IgD-negative memory B cell (primary cell): ENCODE measurements at regions not wholly inside any gene's neighbourhood (a gene's known extent, or its start where the extent isn't known, plus 50 kb on each side); places are given as distances from the start of the nearest gene placed in this dataset.

Experiments used
- H3K27ac Mint-ChIP-seq, 3 donors: one replicate each; pipeline ENCODE4 v1.8.0; 2020 to 2022; ENCODE audit warnings: mild to moderate bottlenecking in 3 of 3, mixed read lengths in 3 of 3, moderate library complexity in 1 of 3
- H3K27me3 Mint-ChIP-seq: one replicate; pipeline ENCODE4 v1.8.0; 2021; ENCODE audit warnings: mixed read lengths
- H3K36me3 Mint-ChIP-seq: one replicate; pipeline ENCODE4 v1.8.0; 2020; ENCODE audit warnings: mild to moderate bottlenecking, mixed read lengths
- H3K4me1 Mint-ChIP-seq, 3 donors: one replicate each; pipeline ENCODE4 v1.8.0; 2020 to 2022; ENCODE audit warnings: mixed read lengths in 3 of 3, mild to moderate bottlenecking in 1 of 3
- H3K4me3 Mint-ChIP-seq, 4 donors: one replicate each; pipeline ENCODE4 v1.8.0; 2020 to 2022; ENCODE audit warnings: mild to moderate bottlenecking in 4 of 4, mixed read lengths in 4 of 4, moderate library complexity in 3 of 4
- H3K9me3 Mint-ChIP-seq, 3 donors: one replicate each; pipeline ENCODE4 v1.8.0; 2020 to 2021; ENCODE audit warnings: mixed read lengths in 3 of 3, mild to moderate bottlenecking in 1 of 3

- Mint-ChIP-seq H3K4me3 (no peak overlapping the region), H3K4me1 (peaks cover 0 to 1% (median 0%) of the 10 kb centered on the region in 3 donors), H3K9me3 (peaks cover under 1 to 11% (median 5%) of the 10 kb centered on the region in 3 donors), H3K36me3 (no peaks in the 10 kb centered on the region), H3K27ac (no peak overlapping the region), H3K27me3 (no peaks in the 10 kb centered on the region)
Observed at GRCh38 chr7:52507546-52508255, 527.7 kb upstream of the POM121L12 start.

DNA sequence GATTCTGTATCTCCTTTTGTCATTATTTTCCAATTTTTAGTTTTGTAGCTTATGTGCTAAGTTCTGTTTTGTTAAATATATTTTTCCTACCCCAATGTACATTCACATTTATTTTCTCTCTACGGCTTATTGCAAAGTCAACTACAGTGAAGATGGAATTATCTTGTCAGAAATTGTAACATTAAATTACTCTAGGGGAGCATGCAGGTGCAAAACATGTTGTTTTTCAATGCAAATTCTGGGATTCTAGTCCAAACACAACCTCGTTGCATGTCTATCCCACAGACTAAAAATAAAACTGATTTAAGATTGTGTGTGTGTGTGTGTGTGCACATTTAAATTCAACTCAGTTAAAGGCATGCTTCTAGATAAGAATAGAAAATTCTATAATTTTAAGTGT, 529.1 kb upstream of the POM121L12 start:
- Mint-ChIP-seq H3K4me1 (peaks cover 0 to 1% (median 0%) of the 10 kb centered on the region in 3 donors), H3K27ac (no peak overlapping the region), H3K9me3 (peaks cover 0 to 5% (median 5%) of the 10 kb centered on the region in 3 donors), H3K4me3 (no peak overlapping the region), H3K36me3 (no peaks in the 10 kb centered on the region), H3K27me3 (no peaks in the 10 kb centered on the region)

DNA sequence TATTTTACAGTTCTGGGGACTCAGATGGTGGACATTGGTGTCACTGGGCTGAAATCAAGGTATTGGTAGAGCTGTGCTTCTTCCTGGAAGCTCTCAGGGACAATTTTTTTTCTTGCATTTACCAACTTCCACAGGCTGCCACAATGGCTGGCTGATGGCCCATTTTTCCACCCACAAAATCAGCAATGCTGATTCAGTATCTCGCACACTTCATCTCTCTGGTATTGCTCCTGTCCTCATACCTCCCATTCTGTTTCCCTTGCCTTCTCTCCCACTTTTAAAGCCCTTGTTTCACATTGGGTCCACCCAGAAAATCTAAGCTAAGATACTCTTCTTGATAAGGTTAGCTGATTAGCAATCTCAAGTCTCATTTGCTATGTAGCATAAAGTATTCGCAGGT, 530.9 kb upstream of the POM121L12 start:
- H3K9me3 Mint-ChIP-seq = peaks cover under 1 to 9% (median 5%) of the 10 kb centered on the region in 3 donors
- H3K4me3 Mint-ChIP-seq = no peak overlapping the region
- H3K4me1 Mint-ChIP-seq = peaks cover 0 to 1% (median 0%) of the 10 kb centered on the region in 3 donors
- H3K27me3 Mint-ChIP-seq = no peaks in the 10 kb centered on the region
- H3K27ac Mint-ChIP-seq = no peak overlapping the region
- H3K36me3 Mint-ChIP-seq = no peaks in the 10 kb centered on the region

DNA sequence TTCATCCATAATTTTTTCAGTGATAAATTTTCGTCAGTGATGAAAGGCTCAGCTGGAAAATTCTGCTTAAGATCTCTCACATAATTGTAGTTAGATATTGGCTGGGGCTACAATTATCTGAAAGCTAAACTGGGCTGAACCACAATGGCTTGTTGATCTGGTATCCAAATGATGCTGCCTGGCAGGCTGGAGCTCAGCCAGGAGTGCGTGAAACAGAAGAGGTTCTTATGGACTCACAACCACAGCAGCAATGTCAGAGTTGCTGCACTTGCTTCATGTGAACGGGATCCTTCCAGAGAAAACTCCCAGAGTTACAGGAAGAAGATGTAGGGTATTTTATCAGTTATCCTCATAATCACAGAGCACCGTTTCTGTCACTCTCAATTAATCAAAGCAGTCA, 533.2 kb upstream of the POM121L12 start:
- Mint-ChIP-seq H3K4me3 (no peak overlapping the region), H3K4me1 (peaks cover 0 to 1% (median 0%) of the 10 kb centered on the region in 3 donors), H3K36me3 (no peaks in the 10 kb centered on the region), H3K27ac (no peak overlapping the region), H3K27me3 (no peaks in the 10 kb centered on the region), H3K9me3 (peaks cover 1 to 9% (median 5%) of the 10 kb centered on the region in 3 donors)

GRCh38 chr7:52501696-52502095, 533.7 kb upstream of the POM121L12 start:
- H3K27me3 Mint-ChIP-seq = no peaks in the 10 kb centered on the region
- no peak overlapping the region for H3K27ac Mint-ChIP-seq
- peaks cover 1 to 9% (median 5%) of the 10 kb centered on the region in 3 donors for H3K9me3 Mint-ChIP-seq
- peaks cover 0 to 1% (median 0%) of the 10 kb centered on the region in 3 donors for H3K4me1 Mint-ChIP-seq
- no peaks in the 10 kb centered on the region for H3K36me3 Mint-ChIP-seq
- H3K4me3 Mint-ChIP-seq = no peak overlapping the region

DNA sequence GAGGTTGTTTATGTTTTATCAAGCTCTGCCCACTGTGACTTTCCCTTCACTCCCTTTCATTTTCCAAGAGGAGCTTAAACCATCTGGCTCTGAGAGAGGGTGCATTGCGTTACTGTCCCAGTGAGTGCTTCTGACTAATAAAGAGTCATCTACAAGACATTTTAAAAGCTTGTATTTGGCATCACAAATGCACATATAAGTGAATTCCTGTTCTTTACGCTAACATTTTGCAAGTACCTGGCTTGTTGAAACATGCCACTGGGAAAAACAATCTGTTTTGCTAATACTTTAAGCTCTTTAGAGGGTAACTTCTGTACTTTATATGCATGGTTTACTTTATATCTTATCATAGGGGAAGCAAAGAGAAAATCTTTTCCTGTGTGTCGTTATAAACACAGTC, 534.6 kb upstream of the POM121L12 start:
- Mint-ChIP-seq H3K9me3 (peaks cover 1 to 9% (median 5%) of the 10 kb centered on the region in 3 donors), H3K27ac (no peak overlapping the region), H3K27me3 (no peaks in the 10 kb centered on the region), H3K36me3 (no peaks in the 10 kb centered on the region), H3K4me3 (no peak overlapping the region), H3K4me1 (no peaks in the 10 kb centered on the region)

GRCh38 chr7:52498366-52498765, 537.1 kb upstream of the POM121L12 start:
- no peak overlapping the region for H3K4me3 Mint-ChIP-seq

GRCh38 chr7:52486267-52486666, 549.2 kb upstream of the POM121L12 start:
- Mint-ChIP-seq H3K4me1 (no peaks in the 10 kb centered on the region), H3K36me3 (peaks cover 2% of the 10 kb centered on the region), H3K4me3 (no peak overlapping the region), H3K9me3 (peaks cover 3 to 14% (median 3%) of the 10 kb centered on the region in 3 donors), H3K27me3 (no peaks in the 10 kb centered on the region), H3K27ac (no peak overlapping the region)

More at GRCh38 chr7:52498366-52498765, 537.1 kb upstream of the POM121L12 start:
- no peaks in the 10 kb centered on the region for H3K27me3 Mint-ChIP-seq
- no peaks in the 10 kb centered on the region for H3K4me1 Mint-ChIP-seq
- H3K9me3 Mint-ChIP-seq = peaks cover 3 to 5% (median 5%) of the 10 kb centered on the region in 3 donors
- no peak overlapping the region for H3K27ac Mint-ChIP-seq
- H3K36me3 Mint-ChIP-seq = no peaks in the 10 kb centered on the region

DNA sequence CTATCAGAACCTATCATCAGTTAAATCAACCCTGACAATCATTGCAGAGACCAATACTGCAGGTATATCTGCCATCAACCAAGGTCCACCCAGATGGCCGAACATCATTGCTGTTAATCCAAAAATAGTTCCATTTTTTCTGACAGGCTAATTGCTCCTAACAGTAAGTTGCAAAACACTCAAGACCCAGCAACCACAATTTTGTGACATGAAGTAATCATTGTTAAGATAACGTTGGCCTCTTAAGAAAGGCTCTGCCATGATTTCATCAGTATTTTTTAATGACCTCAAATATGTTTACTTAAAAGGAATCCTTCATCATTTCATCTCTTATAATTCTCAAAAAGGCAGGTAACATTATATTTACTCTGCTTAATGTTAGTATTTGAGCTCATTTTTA, 553.4 kb upstream of the POM121L12 start:
- no peak overlapping the region for H3K4me3 Mint-ChIP-seq
- no peaks in the 10 kb centered on the region for H3K4me1 Mint-ChIP-seq
- peaks cover 4 to 8% (median 5%) of the 10 kb centered on the region in 3 donors for H3K9me3 Mint-ChIP-seq
- no peaks in the 10 kb centered on the region for H3K36me3 Mint-ChIP-seq
- H3K27ac Mint-ChIP-seq = peak overlapping the region in 1 of 3 donors; percentile 18
- no peaks in the 10 kb centered on the region for H3K27me3 Mint-ChIP-seq

- Mint-ChIP-seq H3K9me3 (peaks cover 1 to 8% (median 4%) of the 10 kb centered on the region in 3 donors), H3K4me1 (no peaks in the 10 kb centered on the region), H3K36me3 (no peaks in the 10 kb centered on the region), H3K4me3 (no peak overlapping the region), H3K27ac (no peak overlapping the region), H3K27me3 (no peaks in the 10 kb centered on the region)
Observed at GRCh38 chr7:52481571-52481970, 553.9 kb upstream of the POM121L12 start.

DNA sequence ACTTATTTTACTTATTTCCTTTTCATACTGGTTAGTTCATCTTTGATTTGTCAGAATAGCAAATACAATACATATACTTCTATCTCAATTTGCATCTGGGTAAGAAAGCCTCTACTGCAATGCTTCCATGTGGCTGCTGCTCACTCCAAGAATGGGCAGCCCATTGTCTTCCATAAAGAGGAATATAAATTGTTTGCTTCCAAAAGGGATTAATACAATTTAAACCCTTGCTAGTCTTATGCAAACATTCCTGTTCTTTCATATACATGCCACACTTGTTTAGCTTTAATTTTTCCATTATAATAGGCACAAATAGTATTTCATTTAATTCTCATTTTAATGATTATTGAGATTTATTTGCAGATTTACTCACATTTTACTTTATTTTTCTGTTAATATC, 555.4 kb upstream of the POM121L12 start:
- Mint-ChIP-seq H3K4me1 (no peaks in the 10 kb centered on the region), H3K4me3 (no peak overlapping the region), H3K27me3 (no peaks in the 10 kb centered on the region), H3K36me3 (no peaks in the 10 kb centered on the region), H3K27ac (no peak overlapping the region), H3K9me3 (peaks cover 1 to 4% (median 3%) of the 10 kb centered on the region in 3 donors)

DNA sequence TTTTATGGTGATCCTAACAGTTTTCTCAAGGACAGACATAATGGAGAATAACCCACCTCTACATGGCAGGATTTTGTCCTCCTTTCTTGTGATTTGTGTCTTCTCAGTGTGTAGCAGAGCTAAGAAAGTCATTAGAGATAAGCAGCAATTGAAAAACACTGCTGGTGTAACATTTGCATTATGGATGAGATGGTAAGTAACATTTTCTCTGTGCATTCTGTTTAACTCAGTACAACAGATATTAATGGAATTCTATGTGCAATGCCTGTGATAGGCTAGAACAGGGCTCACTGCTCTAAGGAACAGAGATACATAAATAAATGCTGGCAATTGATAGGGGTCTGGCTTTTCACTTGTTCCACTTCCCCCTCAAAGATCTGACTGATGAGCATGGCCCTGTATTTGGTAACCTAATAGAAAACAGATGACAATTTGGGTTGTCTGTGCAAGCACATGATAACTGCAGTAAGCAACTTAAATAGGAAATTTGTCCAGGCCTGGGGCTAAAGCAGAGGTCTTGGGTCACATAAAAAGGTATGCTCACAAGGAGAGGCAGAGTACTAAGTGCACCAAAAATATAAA, 560.3 kb upstream of the POM121L12 start:
- no peaks in the 10 kb centered on the region for H3K4me1 Mint-ChIP-seq
- no peaks in the 10 kb centered on the region for H3K27me3 Mint-ChIP-seq

DNA sequence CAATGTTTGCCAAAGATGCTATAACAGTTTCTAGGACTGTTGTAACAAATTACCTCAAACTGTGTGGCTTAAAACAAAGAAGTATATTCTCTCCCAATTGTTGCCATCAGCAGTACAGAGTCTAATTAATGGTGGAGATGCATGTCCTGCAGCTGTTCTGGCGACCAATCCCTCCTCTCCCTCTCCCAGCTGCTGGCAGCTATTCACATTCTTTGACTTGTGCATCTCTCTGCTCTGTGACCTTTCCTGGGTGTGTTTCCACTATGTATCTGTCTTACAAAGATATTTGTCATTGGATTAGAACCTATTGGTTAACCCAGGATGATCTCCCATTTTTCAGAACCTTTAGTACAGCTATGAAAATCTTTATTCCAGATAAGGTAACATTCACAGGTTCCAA, 561.7 kb upstream of the POM121L12 start:
- no peak overlapping the region for H3K27ac Mint-ChIP-seq
- H3K9me3 Mint-ChIP-seq = peaks cover 6 to 13% (median 7%) of the 10 kb centered on the region in 3 donors
- H3K4me3 Mint-ChIP-seq = no peak overlapping the region
- no peaks in the 10 kb centered on the region for H3K27me3 Mint-ChIP-seq
- H3K4me1 Mint-ChIP-seq = no peaks in the 10 kb centered on the region
- no peaks in the 10 kb centered on the region for H3K36me3 Mint-ChIP-seq

More for the DNA sequence above, 560.3 kb upstream of the POM121L12 start:
- Mint-ChIP-seq H3K36me3 (no peaks in the 10 kb centered on the region), H3K27ac (no peak overlapping the region), H3K4me3 (no peak overlapping the region), H3K9me3 (peaks cover 6 to 13% (median 6%) of the 10 kb centered on the region in 3 donors)

DNA sequence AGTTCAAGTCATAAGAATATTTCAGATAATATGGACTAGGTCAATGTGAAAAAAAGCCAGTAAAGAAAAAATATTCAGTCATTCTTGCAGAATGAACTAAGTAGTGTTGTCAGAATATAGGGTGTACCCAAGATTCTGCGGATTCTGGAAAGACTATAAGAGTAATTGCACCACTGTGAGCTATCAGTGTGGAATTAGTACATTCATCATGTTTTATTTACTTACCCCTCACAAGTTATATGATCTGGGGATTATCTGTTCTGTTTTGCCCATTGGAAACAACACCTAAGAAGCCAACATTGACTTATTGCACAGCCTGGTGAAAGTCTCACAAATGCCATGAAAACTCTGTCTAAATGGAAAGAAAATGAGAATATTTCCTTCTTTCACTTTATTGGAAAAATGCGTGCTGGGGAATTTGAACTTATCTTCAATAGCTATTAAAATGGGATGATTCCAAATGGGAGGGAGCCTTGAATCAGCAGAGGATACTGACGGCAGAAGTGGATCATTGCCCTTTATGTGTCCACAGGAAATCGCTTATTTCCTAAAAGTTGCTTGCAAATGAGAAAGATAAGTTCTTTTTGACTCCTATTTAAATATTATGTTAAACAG, 563.3 kb upstream of the POM121L12 start:
- Mint-ChIP-seq H3K4me3 (no peak overlapping the region), H3K27ac (no peak overlapping the region), H3K9me3 (peaks cover 4 to 13% (median 6%) of the 10 kb centered on the region in 3 donors), H3K4me1 (no peaks in the 10 kb centered on the region), H3K36me3 (no peaks in the 10 kb centered on the region), H3K27me3 (no peaks in the 10 kb centered on the region)

DNA sequence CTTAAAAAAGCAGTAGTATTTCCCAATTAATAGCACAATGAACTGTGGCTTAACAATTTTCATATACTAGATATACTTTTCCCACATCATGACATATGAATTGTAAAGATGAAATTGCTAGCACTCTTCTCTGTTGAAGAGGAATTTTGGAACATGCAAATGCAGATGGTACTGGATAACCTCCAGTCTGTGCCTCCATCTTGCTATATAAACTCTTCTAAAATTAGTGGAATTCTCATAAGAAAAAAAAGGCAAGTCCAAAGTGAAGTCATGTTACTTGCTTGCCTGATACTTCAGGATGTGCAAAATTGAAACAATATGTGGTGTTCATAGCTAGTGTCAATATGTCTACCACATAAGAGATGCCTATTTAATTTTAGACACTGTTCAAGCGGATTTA, 570.2 kb upstream of the POM121L12 start:
- H3K9me3 Mint-ChIP-seq = peaks cover 2 to 8% (median 3%) of the 10 kb centered on the region in 3 donors
- H3K27me3 Mint-ChIP-seq = no peaks in the 10 kb centered on the region
- no peaks in the 10 kb centered on the region for H3K4me1 Mint-ChIP-seq
- no peak overlapping the region for H3K27ac Mint-ChIP-seq
- no peaks in the 10 kb centered on the region for H3K36me3 Mint-ChIP-seq
- H3K4me3 Mint-ChIP-seq = no peak overlapping the region
